Right cardiac atrium (tissue), 5 donors: ENCODE measurements at regions not wholly inside any gene's neighbourhood (a gene's known extent, or its start where the extent isn't known, plus 50 kb on each side); places are given as distances from the start of the nearest gene placed in this dataset.
A peak's percentile ranks its signal among the peaks of the same experiment; 100 is the strongest.

Source experiments
- ATAC-seq, 2 donors: fragments of 200-7000 bp; cut with Tn5 transposase; one replicate each; pipeline versions ENCODE4 v1.8.0 to v1.9.1; 2020; ENCODE audit warnings: moderate library complexity in 2 of 2, mild to moderate bottlenecking in 1 of 2
- DNase-seq, 3 donors: peaks; one replicate each; pipeline ENCODE4 v3.0.0-alpha.2; 2020
- H3K27ac ChIP-seq: one replicate; pipeline ENCODE4 v1.5.1; 2013; ENCODE audit warnings: mild to moderate bottlenecking, low read length, control low read depth, moderate library complexity
- H3K27me3 ChIP-seq: one replicate; pipeline ENCODE4 v1.6.1; 2013; ENCODE audit not compliant: control insufficient read depth, insufficient read depth
- H3K4me1 ChIP-seq: one replicate; pipeline ENCODE4 v1.6.1; 2013; ENCODE audit warnings: low read length; ENCODE audit not compliant: control insufficient read depth, insufficient read depth
- H3K4me3 ChIP-seq: one replicate; pipeline ENCODE4 v1.5.1; 2013; ENCODE audit warnings: low read length, control low read depth
- H3K9me3 ChIP-seq: one replicate; pipeline ENCODE4 v1.6.1; 2013; ENCODE audit warnings: low read length; ENCODE audit not compliant: control insufficient read depth
- WGBS: extraction: QIAGEN DNeasy Blood & Tissue Kit; methylation state at CpG from one replicate; pipeline ENCODE4 v1.1.7; 2013; 5-methylcytosine and 5-hydroxymethylcytosine counted together
- intact Hi-C, 4 donors: fragments of 100-400 bp; cut with DNase I; formaldehyde crosslinking; loops; one replicate each; pipeline versions ENCODE4 v1.11.0 to v1.14.0; 2022 to 2023
- donor health status: healthy with polysubstance abuse.
- donor health status: DM: no; HTN: yes; CAD: no.
- donor health status: DM: no; HTN: no; CAD: no.
- donor health status: DM: no; HTN: yes; CAD: no; lungs with severe emphysema.
- donor health status: DM: yes; HTN: yes; CAD: no.

GRCh38 chr20:1764136-1765033 is 106.8 kb upstream of the SIRPG start:
- H3K9me3 ChIP-seq, result no peaks in the 10 kb centered on the region
- no peaks in the 10 kb centered on the region for H3K4me1 ChIP-seq
- H3K27ac ChIP-seq, result no peak overlapping the region
- DNase-seq (peak; percentile 79 to 92 (median 87)), ATAC-seq (peak; percentile 93 to 95)
- H3K27me3 ChIP-seq, result no peaks in the 10 kb centered on the region
- intact Hi-C loops, result loop anchor here in 2 of 4 donors (10.0 kb wide), 2 partner anchors 410 to 690 kb away; no protein-coding TSS in a partner anchor
- no peak overlapping the region for H3K4me3 ChIP-seq
- WGBS, result 28% methylated on average over 15 of the region's 15 CpGs

- no peaks in the 10 kb centered on the region for H3K9me3 ChIP-seq
- no peak overlapping the region for H3K4me3 ChIP-seq
- intact Hi-C loops, result loop anchor here in 2 of 4 donors (10.0 kb wide), 2 partner anchors 413 to 693 kb away; no protein-coding TSS in a partner anchor
- no peak for ATAC-seq
- H3K4me1 ChIP-seq, result no peaks in the 10 kb centered on the region
- H3K27me3 ChIP-seq, result no peaks in the 10 kb centered on the region
- no peak for DNase-seq
- 82% methylated on average over 5 of the region's 5 CpGs for WGBS
- H3K27ac ChIP-seq, result no peak overlapping the region
Measured at GRCh38 chr20:1761598-1761997, 104.0 kb upstream of the SIRPG start.

- Histone ChIP-seq H3K4me1 (no peaks in the 10 kb centered on the region), H3K27ac (no peak overlapping the region), H3K9me3 (no peaks in the 10 kb centered on the region), H3K27me3 (no peaks in the 10 kb centered on the region), H3K4me3 (no peak overlapping the region)
- 45% methylated on average over 5 of the region's 5 CpGs for WGBS
- ATAC-seq (no peak), DNase-seq (no peak)
- intact Hi-C loops, result loop anchor here in 2 of 4 donors (10.0 kb wide), 2 partner anchors 414 to 694 kb away; no protein-coding TSS in a partner anchor
Measured at GRCh38 chr20:1761116-1761515, 103.5 kb upstream of the SIRPG start.

- Histone ChIP-seq H3K4me3 (no peak overlapping the region), H3K4me1 (no peaks in the 10 kb centered on the region), H3K27ac (no peak overlapping the region), H3K9me3 (no peaks in the 10 kb centered on the region), H3K27me3 (no peaks in the 10 kb centered on the region)
- no peak for ATAC-seq
- intact Hi-C loops, result no loop called here
- DNase-seq, result no peak
- 52% methylated on average over 2 of the region's 2 CpGs for WGBS
Measured at GRCh38 chr20:1758765-1759164, 101.2 kb upstream of the SIRPG start.

- ATAC-seq (no peak), DNase-seq (no peak)
- H3K4me3 ChIP-seq, result no peak overlapping the region
- no peaks in the 10 kb centered on the region for H3K4me1 ChIP-seq
- no peak overlapping the region for H3K27ac ChIP-seq
- 67% methylated on average over 5 of the region's 5 CpGs for WGBS
- no peaks in the 10 kb centered on the region for H3K27me3 ChIP-seq
- H3K9me3 ChIP-seq, result no peaks in the 10 kb centered on the region
- intact Hi-C loops, result no loop called here
Measured at GRCh38 chr20:1757606-1758512, 100.3 kb upstream of the SIRPG start.

GRCh38 chr20:1757072-1757471 is 99.5 kb upstream of the SIRPG start:
- H3K4me3 ChIP-seq, result no peak overlapping the region
- ATAC-seq (no peak), DNase-seq (no peak)
- H3K9me3 ChIP-seq, result no peaks in the 10 kb centered on the region
- no peaks in the 10 kb centered on the region for H3K27me3 ChIP-seq
- H3K27ac ChIP-seq, result no peak overlapping the region
- intact Hi-C loops, result no loop called here
- no peaks in the 10 kb centered on the region for H3K4me1 ChIP-seq

- Histone ChIP-seq H3K27ac (no peak overlapping the region), H3K4me3 (no peak overlapping the region), H3K9me3 (no peaks in the 10 kb centered on the region), H3K4me1 (no peaks in the 10 kb centered on the region), H3K27me3 (no peaks in the 10 kb centered on the region)
- no peak for DNase-seq
- ATAC-seq, result no peak
- 77% methylated on average over 4 of the region's 4 CpGs for WGBS
- intact Hi-C loops, result no loop called here
Measured at GRCh38 chr20:1754749-1755148, 97.2 kb upstream of the SIRPG start.

- 55% methylated on average over 2 of the region's 2 CpGs for WGBS
- no peak for ATAC-seq
- Histone ChIP-seq H3K4me3 (no peak overlapping the region), H3K9me3 (no peaks in the 10 kb centered on the region), H3K27me3 (no peaks in the 10 kb centered on the region), H3K4me1 (no peaks in the 10 kb centered on the region), H3K27ac (no peak overlapping the region)
- no peak for DNase-seq
- intact Hi-C loops, result no loop called here
Measured at GRCh38 chr20:1754306-1754705, 96.7 kb upstream of the SIRPG start.

- no peak overlapping the region for H3K4me3 ChIP-seq
- ATAC-seq, result no peak
- no peak for DNase-seq
- H3K27me3 ChIP-seq, result no peaks in the 10 kb centered on the region
- no peaks in the 10 kb centered on the region for H3K9me3 ChIP-seq
- intact Hi-C loops, result no loop called here
- H3K27ac ChIP-seq, result no peak overlapping the region
- no peaks in the 10 kb centered on the region for H3K4me1 ChIP-seq
Measured at GRCh38 chr20:1752045-1752444, 94.5 kb upstream of the SIRPG start.

- no peaks in the 10 kb centered on the region for H3K27me3 ChIP-seq
- DNase-seq (no peak), ATAC-seq (no peak)
- no peaks in the 10 kb centered on the region for H3K4me1 ChIP-seq
- H3K4me3 ChIP-seq, result no peak overlapping the region
- intact Hi-C loops, result no loop called here
- H3K27ac ChIP-seq, result no peak overlapping the region
- no peaks in the 10 kb centered on the region for H3K9me3 ChIP-seq
Measured at GRCh38 chr20:1748777-1749176, 91.2 kb upstream of the SIRPG start.

GRCh38 chr20:1747953-1748577 is 90.5 kb upstream of the SIRPG start:
- ATAC-seq, result no peak
- Histone ChIP-seq H3K27ac (no peak overlapping the region), H3K9me3 (no peaks in the 10 kb centered on the region), H3K4me1 (no peaks in the 10 kb centered on the region), H3K4me3 (no peak overlapping the region), H3K27me3 (no peaks in the 10 kb centered on the region)
- DNase-seq, result no peak
- WGBS, result 40% methylated on average over 3 of the region's 3 CpGs
- intact Hi-C loops, result no loop called here
